OCI-LY7 (cell line): ENCODE measurements at regions not wholly inside any gene's neighbourhood (a gene's known extent, or its start where the extent isn't known, plus 50 kb on each side); places are given as distances from the start of the nearest gene placed in this dataset.

Experiments used
- CTCF ChIP-seq: fragments of 200-600 bp; sonication (generic); conservative IDR thresholded peaks from 2 replicates; pipeline ENCODE4 v1.5.1; 2014; ENCODE audit warnings: mild to moderate bottlenecking, antibody characterized with exemption, low read length, moderate library complexity, mixed read lengths
- EZH2phosphoT487 ChIP-seq: fragments of 200-600 bp; sonication (generic); IDR thresholded peaks from 2 replicates; pipeline ENCODE4 v1.6.1; 2018; ENCODE audit warnings: low read depth, borderline replicate concordance, mild to moderate bottlenecking, mixed run types, antibody characterized with exemption, low read length, moderate library complexity, mixed read lengths

- TF ChIP-seq CTCF = no peak
- no peak for TF ChIP-seq EZH2phosphoT487
These were observed 143.9 kb upstream of the MME start for GRCh38 chr3:154936196-154936595.
